NAMALWA (cell line): ENCODE measurements at regions not wholly inside any gene's neighbourhood (a gene's known extent, or its start where the extent isn't known, plus 50 kb on each side); places are given as distances from the start of the nearest gene placed in this dataset.

Experiments used
- DNase-seq: peaks from one replicate; pipeline ENCODE4 v3.0.0-alpha.2; 2015; ENCODE audit warnings: low spot score

DNA sequence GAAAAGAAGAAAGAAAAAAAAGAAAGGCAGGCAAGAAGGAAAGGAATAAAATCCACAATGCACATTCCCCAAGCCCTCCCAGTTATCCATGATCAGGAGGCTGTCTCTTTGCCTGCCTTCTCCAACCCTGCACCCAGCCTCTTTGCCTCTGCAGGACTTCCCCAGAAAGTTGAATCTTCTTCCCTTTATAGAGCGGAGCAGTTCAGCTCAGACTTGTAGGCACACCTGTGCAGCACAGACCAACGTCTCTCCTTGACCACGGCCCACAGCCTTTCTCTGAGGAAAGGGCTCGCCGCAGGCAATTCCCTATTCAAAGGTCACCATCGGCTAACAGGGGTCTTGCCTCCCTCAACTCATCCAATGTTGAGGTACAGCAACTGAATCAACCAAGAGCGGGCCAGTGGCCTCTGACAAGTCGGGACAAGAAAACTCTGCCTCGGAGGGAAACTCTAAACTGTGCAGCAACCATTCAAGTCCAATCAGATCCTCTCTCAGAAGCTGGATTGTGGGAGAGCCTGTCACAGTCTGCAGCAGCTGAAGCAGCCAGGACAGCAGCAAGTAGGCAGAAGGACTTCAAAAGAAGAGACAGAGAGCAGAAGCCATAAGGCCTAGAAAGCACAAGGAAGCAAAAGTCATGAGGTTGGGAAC, 529.2 kb upstream of the JARID2 start:
- no peak for DNase-seq

DNA sequence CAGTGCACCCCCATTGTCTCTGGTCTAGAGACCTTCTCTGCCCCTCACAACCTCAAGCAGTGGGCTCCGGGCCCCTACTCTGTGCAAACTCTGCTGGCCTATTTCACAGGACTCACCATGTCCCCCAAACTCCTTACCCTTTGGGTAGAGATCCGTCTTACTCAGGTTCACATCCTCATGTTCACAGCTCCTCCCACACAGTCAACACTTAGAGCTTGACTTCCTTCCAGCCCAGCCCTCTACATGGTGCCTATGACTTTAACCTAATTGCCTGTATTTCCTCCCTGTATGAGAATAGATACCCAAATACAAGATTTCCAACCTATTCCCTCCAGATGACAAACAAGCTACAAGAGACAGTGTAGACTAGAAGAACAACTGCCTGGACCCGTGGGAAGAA, 528.6 kb upstream of the JARID2 start:
- no peak for DNase-seq

- no peak for DNase-seq
Observed at GRCh38 chr6:14718861-14719260, 527.0 kb upstream of the JARID2 start.

DNA sequence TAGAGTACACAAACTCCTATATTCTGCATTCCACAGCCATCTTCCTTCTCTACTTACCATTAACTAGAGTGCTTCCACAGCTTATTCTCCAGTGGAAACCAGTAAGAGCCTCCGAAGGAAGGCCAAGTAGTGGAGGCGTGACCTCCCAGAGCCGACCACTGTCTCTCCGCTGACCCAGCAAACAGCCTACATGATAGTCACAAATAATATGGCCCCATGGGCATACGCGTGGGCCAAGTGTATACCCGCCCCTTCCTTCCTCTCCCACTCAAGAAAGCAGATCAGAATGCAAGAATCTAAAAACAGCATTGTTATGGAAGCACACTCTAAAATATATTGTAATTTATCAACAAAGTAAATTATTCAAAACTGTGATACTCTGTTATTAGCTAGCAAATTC, 526.6 kb upstream of the JARID2 start:
- DNase-seq: no peak

DNA sequence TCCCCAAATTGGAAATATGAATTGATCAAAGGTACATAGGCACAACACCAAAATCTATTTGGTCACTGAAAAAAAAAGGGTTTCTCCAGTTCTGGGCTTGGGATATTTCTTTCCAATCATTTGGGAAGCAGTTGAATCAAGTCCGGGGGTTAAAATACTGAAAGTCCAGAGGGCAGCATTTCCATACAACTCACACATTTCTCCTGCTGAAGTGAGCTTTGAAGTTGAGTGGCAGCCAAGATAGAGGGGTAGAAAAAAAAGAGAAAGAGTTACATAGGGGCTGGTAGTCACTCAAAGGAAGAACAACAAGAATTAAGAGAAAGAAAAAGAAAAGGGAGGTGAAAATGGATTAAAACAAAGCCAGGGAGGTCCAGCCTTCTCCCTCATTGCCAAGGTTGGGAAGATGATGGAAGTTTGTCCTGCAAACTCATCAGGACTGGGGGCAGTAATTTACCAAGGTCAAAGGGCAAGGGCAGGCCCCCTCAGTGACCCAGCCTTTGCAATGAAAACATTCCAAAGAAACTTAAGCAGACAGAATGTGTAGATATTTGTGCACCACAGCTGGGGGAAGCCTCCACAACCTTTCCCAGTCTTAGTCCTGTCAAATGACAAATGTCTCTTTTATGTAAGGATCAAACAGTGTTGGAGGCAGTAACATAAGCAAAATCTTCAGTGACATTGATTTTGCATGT, 525.3 kb upstream of the JARID2 start:
- DNase-seq: no peak

- DNase-seq: no peak
Observed at GRCh38 chr6:14721103-14721758, 524.6 kb upstream of the JARID2 start.

DNA sequence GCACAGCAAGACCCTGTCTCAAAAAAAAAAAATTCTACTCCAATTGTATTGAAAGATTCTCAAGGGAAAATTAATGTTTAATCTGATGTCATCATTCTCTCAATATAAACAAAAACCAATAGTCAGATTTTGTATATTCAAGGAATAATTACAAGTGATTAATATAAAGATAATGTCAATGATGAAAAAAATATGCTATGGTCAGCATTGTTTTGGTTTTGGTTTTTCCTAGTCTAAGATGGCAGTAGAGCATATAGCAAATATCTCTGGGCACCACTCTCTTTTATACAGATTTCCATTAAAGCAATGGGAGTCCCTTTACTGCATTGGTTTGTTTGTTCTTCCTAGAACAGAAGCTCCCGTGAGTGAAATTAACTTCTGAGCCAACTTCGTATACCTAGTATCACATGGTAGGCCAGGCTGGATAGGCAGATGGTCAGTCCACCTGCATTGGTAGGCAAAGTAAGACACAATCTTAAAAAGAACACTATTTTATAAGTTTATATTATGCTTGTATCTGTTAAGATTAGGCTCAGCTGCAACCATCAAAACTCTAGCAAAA, 523.8 kb upstream of the JARID2 start:
- no peak for DNase-seq

DNA sequence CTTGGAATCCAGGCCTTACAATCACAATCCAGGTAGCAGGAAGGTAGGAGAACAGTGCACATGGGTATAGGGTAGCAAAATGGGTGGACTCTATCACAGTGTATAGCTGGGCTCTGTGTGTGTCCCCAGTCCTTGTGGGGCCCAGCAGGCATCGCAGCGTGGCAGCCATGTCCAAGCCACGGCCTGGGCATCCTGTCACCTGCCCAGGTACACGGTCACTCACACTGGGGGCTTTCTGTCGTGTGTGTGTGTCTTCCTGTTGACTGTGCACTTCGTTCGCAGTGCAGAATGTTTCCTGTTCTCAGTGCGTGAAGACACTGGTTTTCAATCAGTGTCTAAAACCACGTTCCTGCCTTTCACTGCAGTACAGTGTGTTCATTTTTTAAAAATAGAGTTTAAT, 523.2 kb upstream of the JARID2 start:
- no peak for DNase-seq

- DNase-seq: no peak
Observed at GRCh38 chr6:14723535-14724086, 522.3 kb upstream of the JARID2 start.

GRCh38 chr6:14724549-14724948, 521.3 kb upstream of the JARID2 start:
- no peak for DNase-seq

- DNase-seq: no peak
Observed at GRCh38 chr6:14726816-14727493, 518.9 kb upstream of the JARID2 start.

DNA sequence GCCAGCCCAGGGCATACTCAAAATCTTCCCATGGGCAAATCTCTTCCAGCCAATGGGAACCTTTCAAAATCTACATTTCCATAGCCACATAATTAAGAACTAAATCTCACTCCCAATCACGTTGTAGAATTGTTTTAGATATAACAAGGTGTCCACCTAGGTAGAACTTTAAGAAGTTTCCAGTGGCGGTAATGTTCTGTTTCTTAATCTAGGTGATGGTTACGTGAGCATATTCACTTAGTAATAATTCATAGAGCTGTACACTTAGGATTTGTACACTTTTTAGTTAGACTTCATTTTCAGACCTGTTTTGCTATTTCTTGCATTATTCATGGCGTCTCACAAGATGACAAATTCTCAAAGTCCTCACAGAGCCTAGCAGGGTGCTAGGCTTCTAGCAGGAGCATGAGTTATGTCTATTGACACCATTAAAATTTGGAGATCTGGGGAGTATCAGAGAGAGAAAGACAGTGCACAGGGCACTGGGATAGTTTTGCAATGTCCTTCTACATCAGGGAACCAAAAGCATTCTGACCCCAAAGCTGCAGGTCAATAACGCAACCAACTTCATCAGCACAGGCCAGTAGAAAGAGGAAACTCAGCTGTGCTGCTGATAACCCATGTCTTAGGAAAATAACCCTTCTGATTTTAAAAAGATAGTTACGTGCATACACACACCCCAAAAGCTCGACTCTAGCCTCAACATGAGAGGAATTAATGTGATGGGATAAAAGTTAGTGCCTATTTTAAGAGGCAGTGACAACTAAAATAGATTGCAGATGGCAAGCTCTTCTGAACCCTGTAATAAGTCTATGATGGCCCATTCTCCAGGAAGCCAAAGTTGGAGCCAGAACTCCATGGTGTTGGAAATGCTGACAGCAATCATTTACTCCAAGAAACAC, 518.1 kb upstream of the JARID2 start:
- no peak for DNase-seq

- DNase-seq: no peak
Observed at GRCh38 chr6:14728396-14729024, 517.4 kb upstream of the JARID2 start.

DNA sequence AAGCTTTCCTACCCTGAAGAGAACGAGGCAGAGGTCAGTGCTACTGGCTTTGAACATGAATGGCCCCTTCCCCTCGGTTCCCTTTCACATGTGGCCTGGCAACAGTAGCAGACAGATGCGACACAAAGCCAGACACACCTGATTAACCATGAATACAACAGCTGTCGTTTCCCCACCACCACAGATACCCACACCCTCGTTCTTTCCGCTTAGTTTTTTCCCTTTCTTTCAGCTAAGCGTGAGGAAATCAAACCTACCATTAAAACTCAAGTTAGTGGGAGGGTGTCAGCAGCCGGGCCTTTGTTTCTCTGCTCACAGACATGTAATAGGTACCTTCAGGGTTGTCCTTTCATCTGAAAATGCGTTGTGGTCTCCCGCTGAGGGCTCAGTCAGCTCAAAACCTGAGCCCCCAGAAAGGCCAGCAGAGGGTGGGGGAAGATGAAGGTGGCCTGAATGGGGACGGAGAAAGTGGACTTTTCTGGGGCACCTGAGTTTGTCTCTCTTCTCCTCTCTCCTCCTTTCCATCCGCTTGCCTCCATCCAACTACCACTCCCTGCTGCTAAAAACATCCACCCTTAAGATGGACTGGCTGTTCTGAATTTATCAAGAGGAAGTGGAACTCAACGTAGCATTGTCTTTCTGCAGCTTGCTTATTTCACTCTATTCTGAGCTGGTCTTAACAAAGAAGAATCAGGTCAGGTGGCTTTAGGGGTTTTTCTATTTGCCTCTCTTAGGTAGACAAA, 516.6 kb upstream of the JARID2 start:
- peak; percentile 13 for DNase-seq

DNA sequence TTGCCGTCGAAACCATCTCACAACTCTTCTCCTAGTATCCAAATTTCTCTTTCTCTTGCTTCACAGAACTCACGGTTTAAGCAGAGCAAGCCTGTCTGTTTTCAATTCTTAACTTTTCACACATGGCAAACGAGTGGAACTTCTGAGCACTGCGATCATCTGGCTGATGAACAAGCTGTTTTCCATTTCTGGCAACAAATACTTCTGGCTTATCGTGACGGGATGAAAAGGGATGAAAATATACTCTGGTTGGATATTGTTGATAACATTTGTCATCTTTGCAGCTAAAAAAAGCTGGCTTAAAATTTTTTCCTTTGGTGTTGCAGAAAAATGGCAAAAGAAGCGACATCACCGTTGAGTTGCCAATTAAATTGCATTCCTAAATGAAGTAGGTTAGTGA, 515.2 kb upstream of the JARID2 start:
- no peak for DNase-seq

DNA sequence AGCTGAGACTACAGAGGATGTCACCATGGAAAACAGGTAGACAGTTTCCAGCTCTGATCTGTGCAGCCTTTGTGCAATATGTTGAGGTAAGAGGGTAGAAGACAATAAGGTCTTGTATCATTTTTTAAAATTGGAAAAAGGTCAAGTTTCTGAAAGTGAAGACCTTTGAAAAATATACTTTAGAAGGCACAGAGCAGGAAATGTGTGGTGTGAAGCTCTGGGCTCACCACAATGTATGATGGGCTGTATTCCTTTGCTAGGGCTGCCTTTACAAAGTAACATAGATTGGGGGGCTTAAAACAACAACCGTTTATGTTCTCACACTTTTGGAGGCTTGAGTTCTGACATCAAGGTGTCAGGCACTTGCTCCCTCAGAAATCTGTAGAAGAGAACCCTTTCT, 514.3 kb upstream of the JARID2 start:
- DNase-seq: no peak

DNA sequence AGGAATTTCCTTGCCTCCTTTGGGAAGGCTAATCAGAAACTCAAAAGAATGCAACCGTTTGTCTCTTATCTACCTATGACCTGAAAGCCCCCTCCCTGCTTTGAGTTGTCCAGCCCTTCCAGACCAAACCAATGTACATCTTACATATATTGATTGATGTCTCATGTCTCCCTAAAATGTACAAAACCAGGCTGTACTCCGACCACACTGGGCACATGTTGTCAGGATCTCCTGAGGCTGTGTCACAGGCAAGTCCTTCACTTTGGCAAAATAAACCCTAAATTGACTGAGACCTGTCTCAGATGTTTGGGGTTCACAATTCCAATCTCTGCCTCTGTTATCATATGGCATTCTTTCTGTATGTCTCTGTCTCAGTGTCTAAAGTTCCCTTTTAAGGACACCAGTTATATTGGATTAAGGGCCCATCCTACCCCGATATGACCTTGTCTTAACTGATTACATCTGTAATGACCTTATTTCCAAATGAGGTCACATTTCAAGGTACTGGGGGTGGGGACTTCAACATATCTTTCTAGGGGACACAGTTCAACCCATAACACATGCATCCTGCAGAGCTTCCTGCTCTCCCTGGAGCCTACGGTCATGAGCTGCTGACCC, 513.5 kb upstream of the JARID2 start:
- no peak for DNase-seq

DNA sequence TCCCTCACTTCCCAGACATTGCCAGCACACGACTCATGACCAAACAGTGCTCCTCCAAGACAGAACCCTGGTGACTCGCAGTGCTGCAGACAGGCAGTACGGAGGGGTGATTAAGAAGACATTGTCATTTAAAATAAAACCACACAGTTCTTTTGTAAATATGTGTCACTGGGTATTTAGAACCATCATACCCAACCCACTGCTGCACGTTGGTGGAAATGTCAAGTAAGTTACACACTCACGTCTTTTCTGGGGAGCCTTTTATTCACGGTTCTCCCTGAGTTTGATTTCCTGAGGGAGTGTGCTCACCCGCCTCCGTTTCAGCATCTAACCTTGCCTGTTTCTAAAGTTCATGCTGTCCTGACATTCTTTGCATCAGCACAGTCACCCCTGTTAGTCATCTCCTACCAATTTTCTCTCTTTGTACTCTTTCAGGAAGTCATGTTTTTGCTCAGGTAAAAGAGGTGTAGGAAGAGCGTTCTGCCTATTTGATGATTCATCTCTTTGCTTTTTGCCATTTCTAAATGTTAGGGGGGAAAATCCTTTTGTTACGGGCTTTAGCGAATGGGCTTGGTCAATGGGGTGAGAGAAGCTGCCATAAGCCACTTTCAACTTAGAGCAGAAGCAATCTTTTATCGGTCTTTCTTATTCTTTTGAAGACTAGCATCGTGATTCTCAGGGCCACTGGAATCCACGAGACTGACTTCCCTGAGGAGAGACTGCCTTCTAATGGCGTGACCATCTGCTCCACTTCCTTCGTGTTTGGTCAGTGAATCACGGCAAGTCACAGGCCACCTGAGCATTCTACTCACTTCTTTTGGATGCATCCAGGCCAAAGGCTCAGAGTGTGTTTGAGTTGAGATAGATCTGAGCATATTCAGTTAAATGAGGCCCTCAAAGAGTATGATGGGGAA, 512.8 kb upstream of the JARID2 start:
- DNase-seq: no peak

GRCh38 chr6:14734052-14734415, 511.8 kb upstream of the JARID2 start:
- DNase-seq: no peak
